A549 (cell line): ENCODE measurements at regions not wholly inside any gene's neighbourhood (a gene's known extent, or its start where the extent isn't known, plus 50 kb on each side); places are given as distances from the start of the nearest gene placed in this dataset.

Experiments used
- CTCF ChIP-seq: fragments of >200 bp; sonication (Bioruptor Twin); formaldehyde crosslinking; IDR thresholded peaks from 3 replicates; pipeline ENCODE4 v1.5.1; 2016
- FOSB ChIP-seq: fragments of 250-450 bp; sonication (Bioruptor Pico); IDR thresholded peaks from 2 replicates; pipeline ENCODE4 v1.5.0; 2020; ENCODE audit warnings: mild to moderate bottlenecking, moderate library complexity
- MAX ChIP-seq: IDR thresholded peaks from 2 replicates; pipeline ENCODE4 v1.6.1; 2012
- NR3C1 ChIP-seq: fragments of >200 bp; sonication (Bioruptor Twin); formaldehyde crosslinking; IDR thresholded peaks from 3 replicates; pipeline ENCODE4 v1.6.1; 2017
- RAD21 ChIP-seq, 2 experiments: fragments of >200 bp in 1 of 2; sonication (Bioruptor Twin) in 1 of 2; formaldehyde crosslinking in 1 of 2; IDR thresholded peaks in 1 of 2; conservative IDR thresholded peaks in 1 of 2; 2 replicates in 1 of 2; 3 replicates in 1 of 2; pipeline ENCODE4 v1.6.1; 2012 to 2018; ENCODE audit warnings: inconsistent platforms in 1 of 2
- SMC3 ChIP-seq: fragments of >200 bp; sonication (Bioruptor Twin); formaldehyde crosslinking; IDR thresholded peaks from 3 replicates; pipeline ENCODE4 v1.6.1; 2018; ENCODE audit warnings: inconsistent platforms
- SREBF2 ChIP-seq: fragments of 450-650 bp; IDR thresholded peaks from 2 replicates; pipeline ENCODE4 v1.6.1; 2014; ENCODE audit warnings: mild to moderate bottlenecking, moderate library complexity
- ZFP36 ChIP-seq: fragments of 450-650 bp; IDR thresholded peaks from 2 replicates; pipeline ENCODE4 v1.6.1; 2014; ENCODE audit warnings: borderline replicate concordance; ENCODE audit not compliant: partially characterized antibody
- ZSCAN20 ChIP-seq: fragments of 250-450 bp; sonication (Bioruptor Pico); IDR thresholded peaks from 2 replicates; pipeline ENCODE4 v1.8.0; 2022; ENCODE audit warnings: mild to moderate bottlenecking, moderate library complexity

- TF ChIP-seq CTCF = no peak
- TF ChIP-seq ZSCAN20 (CRISPR knock-in tag) = no peak
- no peak for TF ChIP-seq SMC3
- TF ChIP-seq ZFP36 = no peak
- TF ChIP-seq NR3C1 = no peak
- TF ChIP-seq FOSB (CRISPR knock-in tag) = no peak
- no peak for TF ChIP-seq MAX
- no peak for TF ChIP-seq SREBF2
- TF ChIP-seq RAD21 (conservative IDR thresholded peaks at IDR 0.05 in 1 of 2, IDR thresholded peaks at IDR 0.05 in 1 of 2) = no peak
These were observed 217.0 kb downstream of the SPRY2 start for GRCh38 chr13:80123945-80124344.
